B cell (primary cell): ENCODE measurements at regions not wholly inside any gene's neighbourhood (a gene's known extent, or its start where the extent isn't known, plus 50 kb on each side); places are given as distances from the start of the nearest gene placed in this dataset.

Experiments
- ATAC-seq: fragments of 200-7000 bp; cut with Tn5 transposase; one replicate; pipeline ENCODE4 v1.10.0; 2021; ENCODE audit warnings: low read depth, mild to moderate bottlenecking, moderate number of reproducible peaks, moderate library complexity
- CTCF ChIA-PET: fragments of 350-600 bp; sonication (Branson Sonifier 250); formaldehyde crosslinking; loops from one replicate; lab custom pipeline; 2021; ENCODE audit warnings: antibody characterized with exemption, inconsistent platforms; lab: Charles Lee
- POLR2A ChIA-PET: fragments of 350-600 bp; sonication (Branson Sonifier 250); formaldehyde crosslinking; loops from one replicate; lab custom pipeline; 2021; ENCODE audit warnings: antibody characterized with exemption; lab: Charles Lee
- DNase-seq: peaks from one replicate; pipeline ENCODE4 v3.0.0; 2013
- H2AFZ ChIP-seq: 2 replicates; pipeline ENCODE4 v1.6.1; 2012; ENCODE audit warnings: mild to moderate bottlenecking, low read depth, low read length; ENCODE audit not compliant: insufficient read depth, poor library complexity, severe bottlenecking
- H3K27ac ChIP-seq, 2 donors: 1 replicate in 1 of 2; 2 replicates in 1 of 2; pipeline ENCODE4 v1.5.1; 2012 to 2013; ENCODE audit warnings: low read length in 2 of 2, mild to moderate bottlenecking in 2 of 2, moderate library complexity in 1 of 2
- H3K27me3 ChIP-seq, 4 experiments: fragments of 200-600 bp in 1 of 4; sonication (generic) in 1 of 4; replicated peaks in 1 of 4; 1 replicate in 2 of 4; 2 replicates in 2 of 4; pipeline versions ENCODE4 v1.6.1 to v1.7.0; 2013 to 2016; ENCODE audit warnings: low read length in 3 of 4, mild to moderate bottlenecking in 2 of 4, mixed read lengths in 1 of 4, moderate library complexity in 1 of 4; ENCODE audit not compliant: insufficient read depth in 4 of 4, control insufficient read depth in 3 of 4; ENCODE audit errors: control extremely low read depth in 1 of 4
- H3K36me3 ChIP-seq, 2 experiments: replicated peaks in 1 of 2; 1 replicate in 1 of 2; 2 replicates in 1 of 2; pipeline versions ENCODE4 v1.6.1 to v1.7.1; 2013; ENCODE audit warnings: low read length in 1 of 2; ENCODE audit not compliant: insufficient read depth in 2 of 2, control insufficient read depth in 1 of 2; ENCODE audit errors: control extremely low read depth in 1 of 2, extremely low read depth in 1 of 2
- H3K4me1 ChIP-seq, 2 donors: fragments of 200-600 bp in 1 of 2; sonication (generic) in 1 of 2; 1 replicate in 1 of 2; 2 replicates in 1 of 2; pipeline versions ENCODE4 v1.5.1 to v1.6.1; 2013 to 2017; ENCODE audit warnings: low read length in 2 of 2; ENCODE audit not compliant: control insufficient read depth in 2 of 2, insufficient read depth in 2 of 2
- H3K4me2 ChIP-seq: replicated peaks from 2 replicates; pipeline ENCODE3; 2012; ENCODE audit warnings: mild to moderate bottlenecking, low read depth, low read length; ENCODE audit not compliant: poor library complexity, severe bottlenecking
- H3K4me3 ChIP-seq, 5 experiments: fragments of 200-600 bp in 1 of 5; sonication (generic) in 1 of 5; 1 replicate in 3 of 5; 2 replicates in 2 of 5; pipeline versions ENCODE4 v1.5.1 to v1.7.0; 2011 to 2016; ENCODE audit warnings: low read length in 4 of 5, mild to moderate bottlenecking in 4 of 5, low read depth in 2 of 5, control low read depth in 1 of 5, moderate library complexity in 1 of 5; ENCODE audit not compliant: insufficient read depth in 1 of 5; ENCODE audit errors: control extremely low read depth in 1 of 5, extremely low read depth in 1 of 5
- H3K79me2 ChIP-seq: fragments of 200-600 bp; sonication (generic); one replicate; pipeline ENCODE4 v1.6.0; 2016; ENCODE audit warnings: low read length; ENCODE audit not compliant: control insufficient read depth, insufficient read depth
- H3K9ac ChIP-seq: fragments of 200-600 bp; sonication (generic); 2 replicates; pipeline ENCODE4 v1.6.1; 2017; ENCODE audit warnings: mild to moderate bottlenecking, low read length, moderate library complexity
- H3K9me3 ChIP-seq, 3 donors: one replicate each; pipeline versions ENCODE4 v1.6.1 to v1.7.1; 2013; ENCODE audit warnings: low read length in 2 of 3; ENCODE audit not compliant: control insufficient read depth in 2 of 3, insufficient read depth in 1 of 3; ENCODE audit errors: control extremely low read depth in 1 of 3
- H4K20me1 ChIP-seq: 2 replicates; pipeline ENCODE4 v1.6.0; 2012; ENCODE audit warnings: mild to moderate bottlenecking, low read length; ENCODE audit not compliant: insufficient read depth, control insufficient read depth, poor library complexity, severe bottlenecking
- H3K27ac Mint-ChIP-seq: one replicate; pipeline ENCODE4 v1.8.0; 2021; ENCODE audit warnings: mixed read lengths
- H3K27me3 Mint-ChIP-seq: one replicate; pipeline ENCODE4 v1.8.0; 2021; ENCODE audit warnings: mixed read lengths
- H3K4me1 Mint-ChIP-seq: one replicate; pipeline ENCODE4 v1.8.0; 2021; ENCODE audit warnings: mixed read lengths
- H3K4me3 Mint-ChIP-seq: one replicate; pipeline ENCODE4 v1.8.0; 2021; ENCODE audit warnings: mixed read lengths
- H3K9me3 Mint-ChIP-seq: one replicate; pipeline ENCODE4 v1.8.0; 2022; ENCODE audit warnings: mixed read lengths; ENCODE audit not compliant: insufficient read depth
- EZH2 ChIP-seq: IDR thresholded peaks from 2 replicates; pipeline ENCODE4 v1.6.1; 2012; ENCODE audit warnings: borderline replicate concordance, low read depth, mild to moderate bottlenecking, moderate library complexity, low read length; ENCODE audit not compliant: insufficient read depth, poor library complexity, severe bottlenecking
- WGBS: methylation state at CpG from one replicate; pipeline ENCODE4 v1.1.5; 2013; ENCODE audit warnings: missing lambda C conversion rate; ENCODE audit not compliant: insufficient coverage; 5-methylcytosine and 5-hydroxymethylcytosine counted together
- intact Hi-C: fragments of 100-400 bp; cut with micrococcal nuclease; formaldehyde crosslinking; loops from one replicate; pipeline ENCODE4 v1.10.0; 2022
- TF ChIP-seq, protein P1 (sequence below): fragments of 200-600 bp; IDR thresholded peaks from one replicate; pipeline ENCODE4 v1.8.0; 2022; ENCODE audit warnings: antibody characterized with exemption, mild to moderate bottlenecking

DNA sequence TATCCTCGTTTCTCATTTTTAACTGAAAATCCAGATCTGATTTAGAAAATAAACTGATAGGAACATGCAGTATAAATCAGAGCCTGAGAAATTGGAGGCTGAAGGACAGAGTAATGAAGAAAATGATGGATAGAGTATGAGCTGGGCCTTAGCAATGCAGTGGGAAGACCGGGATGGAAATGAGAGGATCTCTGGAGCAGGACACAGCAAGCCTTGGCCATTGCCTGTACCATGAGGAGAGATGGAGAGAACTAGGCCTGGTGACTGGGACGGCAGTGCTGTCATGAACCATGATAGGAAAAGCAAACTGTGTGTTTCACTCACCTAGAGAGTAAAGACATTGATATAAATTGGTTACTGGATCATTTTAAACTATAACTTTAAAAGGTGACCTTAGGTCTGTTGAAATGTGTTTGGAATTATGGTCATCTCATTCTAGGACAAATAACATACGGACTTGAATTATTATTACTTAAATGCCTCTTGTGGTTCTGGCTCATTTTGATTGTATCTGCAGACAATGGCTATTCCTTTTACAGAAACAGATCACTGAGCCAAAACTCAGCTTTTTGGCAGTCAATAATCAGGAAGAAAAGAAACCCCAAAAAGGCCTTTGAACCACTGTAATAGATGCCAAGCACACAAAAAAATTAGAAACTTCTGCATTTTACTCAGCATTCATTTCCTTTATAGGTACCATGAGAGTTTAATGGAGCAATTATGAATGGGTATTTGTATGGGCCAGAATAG is 251.9 kb upstream of the PRKD1 start:
- Histone ChIP-seq H3K36me3 (no peaks in the 10 kb centered on the region), H3K27ac (no peak overlapping the region), H3K9me3 (no peaks in the 10 kb centered on the region), H3K4me3 (no peak overlapping the region), H3K79me2 (no peaks in the 10 kb centered on the region), H4K20me1 (no peaks in the 10 kb centered on the region), H3K4me2 (no peak overlapping the region), H2AFZ (no peak overlapping the region), H3K4me1 (no peaks in the 10 kb centered on the region), H3K27me3 (no peaks in the 10 kb centered on the region), H3K9ac (no peak overlapping the region)
- ATAC-seq (no peak), DNase-seq (no peak)
- Mint-ChIP-seq H3K4me1 (no peaks in the 10 kb centered on the region), H3K27ac (no peak overlapping the region), H3K27me3 (no peaks in the 10 kb centered on the region), H3K9me3 (peaks cover 5% of the 10 kb centered on the region), H3K4me3 (no peak overlapping the region)
- ChIA-PET POLR2A (no interaction called here), CTCF (no interaction called here)
- 80% methylated on average over 1 of the region's 4 CpGs for WGBS
- TF ChIP-seq, protein P1, sequence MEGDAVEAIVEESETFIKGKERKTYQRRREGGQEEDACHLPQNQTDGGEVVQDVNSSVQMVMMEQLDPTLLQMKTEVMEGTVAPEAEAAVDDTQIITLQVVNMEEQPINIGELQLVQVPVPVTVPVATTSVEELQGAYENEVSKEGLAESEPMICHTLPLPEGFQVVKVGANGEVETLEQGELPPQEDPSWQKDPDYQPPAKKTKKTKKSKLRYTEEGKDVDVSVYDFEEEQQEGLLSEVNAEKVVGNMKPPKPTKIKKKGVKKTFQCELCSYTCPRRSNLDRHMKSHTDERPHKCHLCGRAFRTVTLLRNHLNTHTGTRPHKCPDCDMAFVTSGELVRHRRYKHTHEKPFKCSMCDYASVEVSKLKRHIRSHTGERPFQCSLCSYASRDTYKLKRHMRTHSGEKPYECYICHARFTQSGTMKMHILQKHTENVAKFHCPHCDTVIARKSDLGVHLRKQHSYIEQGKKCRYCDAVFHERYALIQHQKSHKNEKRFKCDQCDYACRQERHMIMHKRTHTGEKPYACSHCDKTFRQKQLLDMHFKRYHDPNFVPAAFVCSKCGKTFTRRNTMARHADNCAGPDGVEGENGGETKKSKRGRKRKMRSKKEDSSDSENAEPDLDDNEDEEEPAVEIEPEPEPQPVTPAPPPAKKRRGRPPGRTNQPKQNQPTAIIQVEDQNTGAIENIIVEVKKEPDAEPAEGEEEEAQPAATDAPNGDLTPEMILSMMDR = no peak
- no peak for TF ChIP-seq EZH2
- intact Hi-C loops = no loop called here

GRCh38 chr14:30180219-30180618 is 252.6 kb upstream of the PRKD1 start:
- H3K27me3 Mint-ChIP-seq = no peaks in the 10 kb centered on the region
- POLR2A ChIA-PET = no interaction called here

More at GRCh38 chr14:30180219-30180618, 252.6 kb upstream of the PRKD1 start:
- H3K36me3 ChIP-seq = no peaks in the 10 kb centered on the region
- no peak overlapping the region for H3K4me3 Mint-ChIP-seq
- CTCF ChIA-PET = no interaction called here
- peaks cover 5% of the 10 kb centered on the region for H3K9me3 Mint-ChIP-seq
- no peaks in the 10 kb centered on the region for H3K9me3 ChIP-seq
- no CpG with 5 or more reads among the region's 2 CpGs for WGBS
- no peak overlapping the region for H3K9ac ChIP-seq
- no peaks in the 10 kb centered on the region for H3K27me3 ChIP-seq
- H4K20me1 ChIP-seq = no peaks in the 10 kb centered on the region
- H3K27ac Mint-ChIP-seq = no peak overlapping the region
- ATAC-seq (no peak), DNase-seq (no peak)
- no peak for TF ChIP-seq EZH2
- TF ChIP-seq, protein P1 = no peak
- H3K4me1 Mint-ChIP-seq = no peaks in the 10 kb centered on the region
- no peak overlapping the region for H3K27ac ChIP-seq
- no peak overlapping the region for H2AFZ ChIP-seq
- H3K4me3 ChIP-seq = no peak overlapping the region
- intact Hi-C loops = no loop called here
- no peaks in the 10 kb centered on the region for H3K4me1 ChIP-seq
- H3K4me2 ChIP-seq = no peak overlapping the region
- H3K79me2 ChIP-seq = no peaks in the 10 kb centered on the region
